Activated CD4-positive, alpha-beta memory T cell treated with anti-CD3 and anti-CD28 coated beads for 36 hours (primary cell): ENCODE measurements at regions not wholly inside any gene's neighbourhood (a gene's known extent, or its start where the extent isn't known, plus 50 kb on each side); places are given as distances from the start of the nearest gene placed in this dataset.

Experiments used
- CTCF ChIA-PET: fragments of 350-600 bp; sonication (Branson Sonifier 250); formaldehyde crosslinking; loops from one replicate; lab custom pipeline; 2021; ENCODE audit warnings: antibody characterized with exemption, inconsistent platforms; lab: Charles Lee
- POLR2A ChIA-PET: fragments of 350-600 bp; sonication (Branson Sonifier 250); formaldehyde crosslinking; loops from one replicate; lab custom pipeline; 2021; ENCODE audit warnings: antibody characterized with exemption; lab: Charles Lee
- DNase-seq: peaks from one replicate; pipeline ENCODE4 v3.0.0-alpha.2; 2020
- H3K27ac Mint-ChIP-seq: one replicate; pipeline ENCODE4 v1.8.0; 2021; ENCODE audit warnings: mixed read lengths
- H3K27me3 Mint-ChIP-seq: one replicate; pipeline ENCODE4 v1.8.0; 2021; ENCODE audit warnings: mixed read lengths
- H3K36me3 Mint-ChIP-seq: one replicate; pipeline ENCODE4 v1.8.0; 2021; ENCODE audit warnings: mixed read lengths
- H3K4me1 Mint-ChIP-seq: one replicate; pipeline ENCODE4 v1.8.0; 2021; ENCODE audit warnings: low read depth, mixed read lengths
- H3K4me3 Mint-ChIP-seq: one replicate; pipeline ENCODE4 v1.8.0; 2021; ENCODE audit warnings: mild to moderate bottlenecking, mixed read lengths
- H3K9me3 Mint-ChIP-seq: one replicate; pipeline ENCODE4 v1.8.0; 2021; ENCODE audit warnings: mixed read lengths
- intact Hi-C: fragments of 100-400 bp; cut with micrococcal nuclease; formaldehyde crosslinking; loops from one replicate; pipeline ENCODE4 v1.15.1; 2023

DNA sequence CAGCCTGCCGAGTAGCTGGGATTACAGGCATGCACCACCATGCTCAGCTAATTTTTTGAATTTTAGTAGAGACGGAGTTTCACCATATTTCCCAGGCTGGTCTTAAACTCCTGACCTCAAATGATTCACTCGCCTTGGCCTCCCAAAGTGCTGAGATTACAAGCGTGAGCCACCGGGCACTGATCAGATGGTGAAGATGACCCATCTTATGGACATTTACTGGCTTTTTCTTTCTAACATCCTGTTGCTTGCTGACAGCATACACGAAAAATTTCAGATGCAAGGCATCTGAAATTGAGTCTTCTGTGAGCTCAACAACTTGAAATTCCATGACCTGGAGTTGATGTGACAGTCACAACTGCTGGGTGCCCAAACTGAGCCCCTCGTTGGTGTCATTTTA, 859.5 kb upstream of the CNTNAP5 start:
- H3K4me1 Mint-ChIP-seq: no peaks in the 10 kb centered on the region
- intact Hi-C loops: no loop called here
- H3K27me3 Mint-ChIP-seq: no peaks in the 10 kb centered on the region
- H3K4me3 Mint-ChIP-seq: no peak overlapping the region
- DNase-seq: no peak
- POLR2A ChIA-PET: no interaction called here
- CTCF ChIA-PET: no interaction called here
- H3K9me3 Mint-ChIP-seq: peaks cover 21% of the 10 kb centered on the region
- H3K36me3 Mint-ChIP-seq: no peaks in the 10 kb centered on the region
- no peak overlapping the region for H3K27ac Mint-ChIP-seq

GRCh38 chr2:123179526-123179925, 845.6 kb upstream of the CNTNAP5 start:
- CTCF ChIA-PET: no interaction called here
- Mint-ChIP-seq H3K9me3 (peaks cover 24% of the 10 kb centered on the region), H3K27me3 (no peaks in the 10 kb centered on the region), H3K4me3 (no peak overlapping the region), H3K36me3 (no peaks in the 10 kb centered on the region), H3K4me1 (no peaks in the 10 kb centered on the region), H3K27ac (no peak overlapping the region)
- no peak for DNase-seq
- POLR2A ChIA-PET: no interaction called here
- intact Hi-C loops: no loop called here

GRCh38 chr2:123195957-123196356, 829.1 kb upstream of the CNTNAP5 start:
- no peaks in the 10 kb centered on the region for H3K4me1 Mint-ChIP-seq
- H3K9me3 Mint-ChIP-seq: peaks cover 17% of the 10 kb centered on the region
- POLR2A ChIA-PET: no interaction called here
- intact Hi-C loops: no loop called here
- H3K36me3 Mint-ChIP-seq: no peaks in the 10 kb centered on the region
- DNase-seq: no peak
- no peak overlapping the region for H3K4me3 Mint-ChIP-seq
- CTCF ChIA-PET: no interaction called here
- H3K27ac Mint-ChIP-seq: no peak overlapping the region
- no peaks in the 10 kb centered on the region for H3K27me3 Mint-ChIP-seq

GRCh38 chr2:123200035-123200434, 825.1 kb upstream of the CNTNAP5 start:
- Mint-ChIP-seq H3K27ac (no peak overlapping the region), H3K4me1 (no peaks in the 10 kb centered on the region), H3K9me3 (peaks cover 27% of the 10 kb centered on the region), H3K36me3 (no peaks in the 10 kb centered on the region), H3K4me3 (no peak overlapping the region), H3K27me3 (no peaks in the 10 kb centered on the region)
- intact Hi-C loops: no loop called here
- ChIA-PET POLR2A (no interaction called here), CTCF (no interaction called here)
- DNase-seq: no peak

DNA sequence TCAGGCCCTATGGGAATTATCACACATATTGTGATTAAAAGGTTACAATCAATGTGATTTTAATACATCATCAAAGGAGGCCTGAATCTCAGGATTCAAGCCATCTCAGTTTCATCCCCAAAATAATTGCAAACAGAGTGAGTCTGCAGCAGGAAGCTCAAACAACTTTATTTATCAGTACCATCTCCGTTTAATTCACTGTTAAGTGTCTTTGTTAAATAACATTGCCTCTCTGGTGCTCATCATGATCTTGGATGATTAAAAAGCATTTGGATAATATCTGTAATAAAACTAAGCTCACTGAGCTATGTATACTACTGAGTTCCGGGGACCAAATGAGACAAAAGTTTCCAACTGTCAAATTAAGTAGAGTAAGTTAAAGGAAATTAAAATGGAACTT, 817.8 kb upstream of the CNTNAP5 start:
- CTCF ChIA-PET: no interaction called here
- H3K27ac Mint-ChIP-seq: no peak overlapping the region
- no peak for DNase-seq
- intact Hi-C loops: no loop called here
- H3K27me3 Mint-ChIP-seq: no peaks in the 10 kb centered on the region
- POLR2A ChIA-PET: no interaction called here
- no peaks in the 10 kb centered on the region for H3K4me1 Mint-ChIP-seq
- H3K4me3 Mint-ChIP-seq: no peak overlapping the region
- H3K9me3 Mint-ChIP-seq: peaks cover 22% of the 10 kb centered on the region
- H3K36me3 Mint-ChIP-seq: no peaks in the 10 kb centered on the region

DNA sequence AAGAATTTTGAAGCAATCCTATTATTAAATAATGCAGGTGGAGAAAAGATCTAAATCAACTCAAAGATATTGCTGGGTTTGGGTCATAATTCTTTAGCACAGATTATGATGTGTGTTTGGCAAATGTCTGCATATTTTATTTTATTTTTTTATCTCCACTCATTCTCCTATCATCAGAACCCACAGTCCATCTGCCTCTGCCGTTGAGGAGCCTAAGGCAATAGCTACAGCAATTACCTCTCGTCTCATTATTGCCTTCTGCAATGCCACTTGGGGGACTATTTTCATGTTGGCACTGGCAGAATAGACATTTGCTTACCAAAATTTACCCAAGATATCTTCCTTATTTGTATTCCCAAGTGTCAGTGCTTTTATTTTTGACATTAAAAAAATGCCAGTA, 815.9 kb upstream of the CNTNAP5 start:
- H3K4me1 Mint-ChIP-seq: no peaks in the 10 kb centered on the region
- peaks cover 12% of the 10 kb centered on the region for H3K9me3 Mint-ChIP-seq
- CTCF ChIA-PET: no interaction called here
- no peak overlapping the region for H3K27ac Mint-ChIP-seq
- POLR2A ChIA-PET: no interaction called here
- no peak overlapping the region for H3K4me3 Mint-ChIP-seq
- DNase-seq: no peak
- no peaks in the 10 kb centered on the region for H3K36me3 Mint-ChIP-seq
- no peaks in the 10 kb centered on the region for H3K27me3 Mint-ChIP-seq
- intact Hi-C loops: no loop called here

DNA sequence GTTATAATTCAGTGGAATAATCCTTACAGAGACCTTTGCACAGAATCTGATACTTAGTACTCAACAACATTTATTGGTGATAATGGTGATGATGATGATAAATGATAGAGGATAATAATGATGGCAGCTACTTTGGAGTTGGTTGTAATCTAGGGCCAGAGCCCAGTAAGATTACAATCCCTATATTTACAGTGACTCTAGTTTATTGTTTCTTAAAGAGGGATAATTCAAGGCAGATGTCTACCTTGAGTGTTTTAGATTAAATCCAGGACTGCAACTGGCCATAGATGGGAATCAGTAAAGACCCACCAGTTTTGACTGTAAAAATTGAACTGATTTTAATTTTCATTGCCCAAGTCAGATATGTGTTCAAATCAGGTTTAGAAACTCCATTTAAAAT, 813.9 kb upstream of the CNTNAP5 start:
- intact Hi-C loops: no loop called here
- Mint-ChIP-seq H3K4me3 (no peak overlapping the region), H3K27me3 (no peaks in the 10 kb centered on the region), H3K4me1 (no peaks in the 10 kb centered on the region), H3K27ac (no peak overlapping the region), H3K9me3 (peaks cover 17% of the 10 kb centered on the region), H3K36me3 (no peaks in the 10 kb centered on the region)
- DNase-seq: no peak
- ChIA-PET POLR2A (no interaction called here), CTCF (no interaction called here)

GRCh38 chr2:123245156-123245555, 779.9 kb upstream of the CNTNAP5 start:
- intact Hi-C loops: no loop called here
- no peaks in the 10 kb centered on the region for H3K4me1 Mint-ChIP-seq
- peaks cover 29% of the 10 kb centered on the region for H3K9me3 Mint-ChIP-seq
- DNase-seq: no peak
- ChIA-PET POLR2A (no interaction called here), CTCF (no interaction called here)
- H3K4me3 Mint-ChIP-seq: no peak overlapping the region
- no peak overlapping the region for H3K27ac Mint-ChIP-seq
- H3K36me3 Mint-ChIP-seq: no peaks in the 10 kb centered on the region
- no peaks in the 10 kb centered on the region for H3K27me3 Mint-ChIP-seq

- no peak for DNase-seq
- H3K4me1 Mint-ChIP-seq: no peaks in the 10 kb centered on the region
- no peak overlapping the region for H3K27ac Mint-ChIP-seq
- ChIA-PET CTCF (no interaction called here), POLR2A (no interaction called here)
- H3K9me3 Mint-ChIP-seq: peaks cover 19% of the 10 kb centered on the region
- no peak overlapping the region for H3K4me3 Mint-ChIP-seq
- no peaks in the 10 kb centered on the region for H3K27me3 Mint-ChIP-seq
- no peaks in the 10 kb centered on the region for H3K36me3 Mint-ChIP-seq
- intact Hi-C loops: no loop called here
These were observed 766.1 kb upstream of the CNTNAP5 start for GRCh38 chr2:123258877-123259539.

DNA sequence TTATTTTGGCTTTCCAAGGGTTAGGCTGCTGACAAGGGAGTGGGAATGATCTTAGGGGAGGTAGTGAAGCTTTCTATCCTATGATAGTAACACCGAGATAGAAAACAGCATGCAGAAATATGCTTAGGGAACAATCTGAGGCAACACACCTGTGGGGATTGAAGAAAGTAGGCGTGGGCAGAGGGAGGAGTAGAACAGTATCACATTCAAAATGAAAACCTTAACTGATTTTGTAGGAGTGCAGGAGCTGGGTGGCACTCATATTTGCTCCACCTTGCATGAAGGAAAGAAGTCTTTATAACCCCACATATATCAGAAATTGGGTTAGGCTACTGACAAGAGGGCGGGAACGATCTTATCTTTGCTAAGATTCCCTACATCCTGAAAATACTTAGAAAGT, 762.2 kb upstream of the CNTNAP5 start:
- intact Hi-C loops: no loop called here
- ChIA-PET CTCF (no interaction called here), POLR2A (no interaction called here)
- Mint-ChIP-seq H3K27ac (no peak overlapping the region), H3K36me3 (no peaks in the 10 kb centered on the region), H3K4me1 (no peaks in the 10 kb centered on the region), H3K9me3 (peaks cover 27% of the 10 kb centered on the region), H3K4me3 (no peak overlapping the region), H3K27me3 (no peaks in the 10 kb centered on the region)
- no peak for DNase-seq

GRCh38 chr2:123283431-123283830, 741.7 kb upstream of the CNTNAP5 start:
- Mint-ChIP-seq H3K36me3 (no peaks in the 10 kb centered on the region), H3K4me3 (no peak overlapping the region), H3K27me3 (no peaks in the 10 kb centered on the region), H3K9me3 (peaks cover 10% of the 10 kb centered on the region), H3K4me1 (no peaks in the 10 kb centered on the region), H3K27ac (no peak overlapping the region)
- intact Hi-C loops: no loop called here
- ChIA-PET CTCF (no interaction called here), POLR2A (no interaction called here)
- DNase-seq: no peak

DNA sequence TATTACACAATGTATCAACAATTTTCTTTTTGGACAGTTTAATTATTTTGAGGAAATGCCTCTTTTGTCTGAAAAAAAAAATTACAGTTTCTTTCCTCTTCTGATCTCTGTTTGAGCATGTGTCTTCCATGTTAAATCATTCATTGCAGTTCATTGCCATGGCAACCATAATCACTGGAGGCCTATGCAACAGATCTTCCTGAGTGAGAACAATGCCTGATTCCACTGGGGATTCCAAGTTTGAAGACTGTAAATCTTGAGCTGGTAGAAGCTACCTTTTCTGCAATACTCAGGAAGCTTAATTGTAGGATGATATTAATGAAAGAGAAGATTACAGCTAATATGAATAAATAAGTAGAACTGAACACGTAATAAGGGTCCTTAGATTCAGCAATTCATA, 721.4 kb upstream of the CNTNAP5 start:
- ChIA-PET POLR2A (no interaction called here), CTCF (no interaction called here)
- no peaks in the 10 kb centered on the region for H3K4me1 Mint-ChIP-seq
- H3K4me3 Mint-ChIP-seq: no peak overlapping the region
- H3K27ac Mint-ChIP-seq: no peak overlapping the region
- no peak for DNase-seq
- intact Hi-C loops: no loop called here
- H3K27me3 Mint-ChIP-seq: no peaks in the 10 kb centered on the region
- peaks cover 17% of the 10 kb centered on the region for H3K9me3 Mint-ChIP-seq
- H3K36me3 Mint-ChIP-seq: no peaks in the 10 kb centered on the region
